Colonic mucosa (tissue), 4 donors: ENCODE measurements at regions not wholly inside any gene's neighbourhood (a gene's known extent, or its start where the extent isn't known, plus 50 kb on each side); places are given as distances from the start of the nearest gene placed in this dataset.

ENCODE experiments used
- DNase-seq: peaks from one replicate; pipeline ENCODE4 v3.0.0-alpha.2; 2020
- H3K27ac ChIP-seq: fragments of 200-600 bp; one replicate; pipeline ENCODE4 v1.8.0; 2021
- H3K27me3 ChIP-seq: fragments of 200-600 bp; one replicate; pipeline ENCODE4 v1.8.0; 2021
- H3K36me3 ChIP-seq: fragments of 200-600 bp; one replicate; pipeline ENCODE4 v1.8.0; 2021
- H3K4me1 ChIP-seq: fragments of 200-600 bp; one replicate; pipeline ENCODE4 v1.8.0; 2021; ENCODE audit warnings: mild to moderate bottlenecking
- H3K4me3 ChIP-seq: fragments of 200-600 bp; one replicate; pipeline ENCODE4 v1.8.0; 2021
- H3K9ac ChIP-seq, 2 donors: one replicate each; pipeline ENCODE4 v1.7.0; 2013; ENCODE audit warnings: control low read depth in 2 of 2, low read depth in 2 of 2, low read length in 2 of 2
- H3K9me3 ChIP-seq: fragments of 200-600 bp; one replicate; pipeline ENCODE4 v1.8.0; 2021
- intact Hi-C: fragments of 100-400 bp; cut with DNase I; formaldehyde crosslinking; loops from one replicate; pipeline ENCODE4 v1.14.1; 2022
- TF ChIP-seq, protein P1 (sequence below): fragments of 200-600 bp; IDR thresholded peaks from one replicate; pipeline ENCODE4 v1.8.0; 2022; ENCODE audit warnings: antibody characterized with exemption, mild to moderate bottlenecking
- donor health status: healthy.
- donor health status: DM: no; HTN: no; CAD: no.
- donor health status: DM: no; HTN: no; CAD: no.

DNA sequence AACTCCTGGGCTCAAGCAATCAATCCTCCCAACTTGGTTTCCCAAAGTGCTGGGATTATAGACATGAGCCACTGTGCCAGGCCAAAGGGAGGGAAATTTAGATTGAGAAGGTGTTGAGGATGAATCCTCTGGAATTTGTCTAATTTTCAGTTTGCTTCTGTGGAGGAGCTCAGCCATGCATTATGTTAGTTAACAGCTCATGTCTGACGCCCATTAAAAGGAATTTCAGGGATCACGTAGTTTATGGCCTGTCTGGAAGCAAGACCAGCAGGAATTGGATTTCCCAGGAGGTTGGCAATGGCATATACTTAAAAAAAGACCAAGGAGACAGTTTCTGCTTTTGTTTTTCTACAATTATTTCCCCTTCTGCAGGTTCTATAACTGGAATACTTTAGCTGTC is 165.7 kb downstream of the OTUD1 start:
- DNase-seq, result no peak
- Histone ChIP-seq H3K36me3 (no peaks in the 10 kb centered on the region), H3K27me3 (no peaks in the 10 kb centered on the region), H3K4me1 (no peaks in the 10 kb centered on the region), H3K27ac (no peak overlapping the region), H3K9me3 (no peaks in the 10 kb centered on the region), H3K9ac (no peak overlapping the region), H3K4me3 (no peak overlapping the region)
- TF ChIP-seq, protein P1, sequence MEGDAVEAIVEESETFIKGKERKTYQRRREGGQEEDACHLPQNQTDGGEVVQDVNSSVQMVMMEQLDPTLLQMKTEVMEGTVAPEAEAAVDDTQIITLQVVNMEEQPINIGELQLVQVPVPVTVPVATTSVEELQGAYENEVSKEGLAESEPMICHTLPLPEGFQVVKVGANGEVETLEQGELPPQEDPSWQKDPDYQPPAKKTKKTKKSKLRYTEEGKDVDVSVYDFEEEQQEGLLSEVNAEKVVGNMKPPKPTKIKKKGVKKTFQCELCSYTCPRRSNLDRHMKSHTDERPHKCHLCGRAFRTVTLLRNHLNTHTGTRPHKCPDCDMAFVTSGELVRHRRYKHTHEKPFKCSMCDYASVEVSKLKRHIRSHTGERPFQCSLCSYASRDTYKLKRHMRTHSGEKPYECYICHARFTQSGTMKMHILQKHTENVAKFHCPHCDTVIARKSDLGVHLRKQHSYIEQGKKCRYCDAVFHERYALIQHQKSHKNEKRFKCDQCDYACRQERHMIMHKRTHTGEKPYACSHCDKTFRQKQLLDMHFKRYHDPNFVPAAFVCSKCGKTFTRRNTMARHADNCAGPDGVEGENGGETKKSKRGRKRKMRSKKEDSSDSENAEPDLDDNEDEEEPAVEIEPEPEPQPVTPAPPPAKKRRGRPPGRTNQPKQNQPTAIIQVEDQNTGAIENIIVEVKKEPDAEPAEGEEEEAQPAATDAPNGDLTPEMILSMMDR, result no peak
- intact Hi-C loops, result no loop called here

DNA sequence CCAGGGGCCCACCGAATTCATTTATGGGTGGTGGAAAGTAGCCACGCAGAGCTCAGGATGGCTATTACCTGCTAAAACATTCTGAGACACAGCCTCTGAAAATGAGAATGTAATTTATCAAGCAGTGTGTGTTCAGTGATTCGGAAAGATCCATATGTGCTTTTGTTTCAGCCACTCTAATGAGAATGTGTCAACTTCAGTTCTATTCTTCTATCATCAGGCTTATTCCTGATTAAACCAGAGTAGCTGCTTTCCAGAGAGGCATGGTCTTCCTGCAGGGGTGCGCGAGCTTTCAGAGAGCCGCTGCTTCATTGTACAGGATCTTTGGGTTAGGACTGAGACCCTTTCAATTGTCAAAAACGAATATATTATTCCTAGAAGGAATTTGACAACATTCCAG is 167.6 kb downstream of the OTUD1 start:
- H3K27me3 ChIP-seq, result no peaks in the 10 kb centered on the region
- TF ChIP-seq, protein P1, result no peak

DNA sequence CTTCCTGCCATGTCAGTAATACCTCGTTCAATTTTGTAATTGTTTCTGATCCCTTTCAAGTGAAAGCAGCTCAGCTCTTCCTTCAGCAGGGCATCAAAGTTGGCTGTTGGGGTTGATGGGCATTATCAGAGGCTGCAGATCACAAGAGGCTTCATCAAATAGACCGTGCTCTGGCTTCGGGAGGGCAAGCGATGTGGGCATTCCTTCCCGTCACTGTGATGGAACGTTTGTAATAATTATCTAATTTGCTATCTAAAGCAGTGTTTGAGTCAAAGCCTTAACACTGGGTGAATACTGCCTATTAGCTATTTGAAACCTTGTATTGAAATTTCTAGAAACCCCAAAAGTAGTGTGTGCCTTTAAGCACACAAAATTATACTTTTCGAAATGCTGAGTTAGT is 170.1 kb downstream of the OTUD1 start:
- no peak overlapping the region for H3K4me3 ChIP-seq
- TF ChIP-seq, protein P1, result no peak

More for the DNA sequence above, 167.6 kb downstream of the OTUD1 start:
- H3K4me1 ChIP-seq, result no peaks in the 10 kb centered on the region
- intact Hi-C loops, result no loop called here
- H3K4me3 ChIP-seq, result no peak overlapping the region
- no peaks in the 10 kb centered on the region for H3K36me3 ChIP-seq
- no peak overlapping the region for H3K27ac ChIP-seq
- no peak for DNase-seq
- no peaks in the 10 kb centered on the region for H3K9me3 ChIP-seq
- H3K9ac ChIP-seq, result no peak overlapping the region

DNA sequence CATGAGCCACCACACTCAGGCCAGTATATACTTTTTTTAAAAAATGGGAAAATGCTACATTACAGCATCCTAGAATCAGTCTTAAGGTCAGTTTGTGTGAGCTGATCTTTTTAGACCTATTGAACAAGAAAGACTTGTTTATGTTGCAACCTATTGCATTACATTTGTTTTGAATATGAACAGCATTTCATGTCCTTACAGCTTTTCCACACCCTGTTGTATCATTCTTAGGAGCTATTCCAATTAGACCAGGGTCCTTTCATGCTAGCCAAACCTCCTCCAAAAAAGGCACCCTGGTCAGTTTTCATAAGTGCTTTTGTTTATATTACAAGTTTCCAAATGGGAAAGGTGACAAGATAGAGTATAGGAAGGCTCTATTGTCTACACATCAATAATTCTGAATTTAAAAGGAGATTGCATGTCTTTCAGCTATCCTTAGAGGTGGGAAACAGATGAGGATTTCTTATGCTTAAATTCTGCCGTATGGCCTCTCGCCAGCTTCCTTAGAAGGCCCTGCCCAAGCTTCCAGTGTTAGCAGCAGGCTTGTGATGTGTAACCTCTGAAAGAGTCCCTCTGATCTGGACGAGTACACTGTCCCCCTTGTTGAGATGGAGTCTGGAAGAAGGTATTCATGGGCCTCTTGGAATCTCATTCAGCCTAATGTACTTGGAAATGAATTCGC is 171.9 kb downstream of the OTUD1 start:
- H3K9ac ChIP-seq, result no peak overlapping the region
- H3K4me3 ChIP-seq, result no peak overlapping the region
- no peaks in the 10 kb centered on the region for H3K4me1 ChIP-seq
- H3K27ac ChIP-seq, result no peak overlapping the region
- intact Hi-C loops, result no loop called here
- H3K36me3 ChIP-seq, result no peaks in the 10 kb centered on the region
- no peak for DNase-seq
- TF ChIP-seq, protein P1, result no peak
- H3K27me3 ChIP-seq, result no peaks in the 10 kb centered on the region
- no peaks in the 10 kb centered on the region for H3K9me3 ChIP-seq

More for the DNA sequence above, 170.1 kb downstream of the OTUD1 start:
- no peak for DNase-seq
- intact Hi-C loops, result no loop called here
- no peak overlapping the region for H3K9ac ChIP-seq
- no peaks in the 10 kb centered on the region for H3K27me3 ChIP-seq
- H3K4me1 ChIP-seq, result no peaks in the 10 kb centered on the region
- no peak overlapping the region for H3K27ac ChIP-seq
- H3K36me3 ChIP-seq, result no peaks in the 10 kb centered on the region
- H3K9me3 ChIP-seq, result no peaks in the 10 kb centered on the region

DNA sequence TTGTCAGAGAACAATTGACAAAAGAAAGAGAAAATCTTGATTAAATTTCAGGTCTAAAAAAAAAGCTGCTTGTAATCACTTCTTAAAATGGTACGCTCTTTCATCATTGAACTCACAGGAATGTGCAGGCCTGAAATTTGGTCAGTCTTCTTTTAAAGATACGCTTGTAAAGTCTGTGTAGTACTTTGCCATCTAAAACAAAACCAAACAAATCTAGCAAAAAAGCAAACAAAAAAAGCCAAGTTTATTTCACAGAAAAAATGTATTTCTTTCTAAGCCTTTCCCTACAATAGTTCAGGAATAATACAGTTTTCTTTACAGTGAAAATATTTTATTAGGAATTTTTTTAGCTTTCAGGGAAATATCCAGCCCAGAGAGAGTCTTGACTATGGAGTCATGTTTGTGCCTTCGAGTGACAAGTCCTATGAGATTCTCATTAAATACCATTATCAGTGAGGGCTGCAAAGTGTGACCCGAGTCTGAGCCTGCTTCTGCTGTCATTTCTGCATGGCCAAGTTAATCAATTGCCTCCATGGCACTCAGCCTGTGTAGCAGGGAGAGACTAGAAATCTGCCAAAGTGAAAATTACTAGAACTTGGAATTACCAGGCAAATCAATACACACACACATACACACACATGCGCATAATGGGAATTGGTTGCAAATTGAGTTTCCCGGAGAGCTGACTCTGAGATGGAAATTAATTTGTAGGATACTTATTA is 172.6 kb downstream of the OTUD1 start:
- Histone ChIP-seq H3K9ac (no peak overlapping the region), H3K36me3 (no peaks in the 10 kb centered on the region), H3K27me3 (no peaks in the 10 kb centered on the region), H3K4me3 (no peak overlapping the region), H3K4me1 (no peaks in the 10 kb centered on the region), H3K27ac (no peak overlapping the region), H3K9me3 (no peaks in the 10 kb centered on the region)
- TF ChIP-seq, protein P1, result no peak
- DNase-seq, result no peak
- intact Hi-C loops, result no loop called here
